ENCODE measurements at regions not wholly inside any gene's neighbourhood (a gene's known extent, or its start where the extent isn't known, plus 50 kb on each side); places are given as distances from the start of the nearest gene placed in this dataset.

DNA sequence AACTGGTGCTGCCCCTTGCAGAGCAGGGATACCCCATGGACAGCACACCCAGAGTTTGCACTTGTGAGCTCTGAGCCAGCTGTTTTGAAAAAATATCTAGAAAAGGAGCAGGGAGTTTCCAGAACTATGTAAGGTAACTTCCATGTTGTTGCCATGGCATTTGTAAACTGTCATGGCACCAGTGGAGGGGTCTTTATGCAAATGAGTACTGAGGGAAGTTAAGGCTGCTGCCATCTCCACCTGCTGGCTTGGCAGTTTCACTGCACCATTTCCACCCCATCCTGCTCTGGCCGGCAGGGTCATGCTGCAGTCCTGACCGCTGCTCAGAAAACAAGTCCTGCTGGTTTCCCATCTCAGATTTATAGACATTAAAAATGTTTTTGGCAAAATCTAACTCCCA, 52.3 kb upstream of the SNTG2 start:
- no peak for DNase-seq (ENCODE audit: low read depth)

- no peak for DNase-seq (ENCODE audit: low read depth)
Observed at GRCh38 chr2:897091-897490, 53.6 kb upstream of the SNTG2 start.

GRCh38 chr2:893311-893710, 57.3 kb upstream of the SNTG2 start:
- DNase-seq (ENCODE audit: low read depth): peak; percentile 79

GRCh38 chr2:892892-893291, 57.8 kb upstream of the SNTG2 start:
- no peak for DNase-seq (ENCODE audit: low read depth)

GRCh38 chr2:892401-892800, 58.2 kb upstream of the SNTG2 start:
- DNase-seq (ENCODE audit: low read depth): no peak

DNA sequence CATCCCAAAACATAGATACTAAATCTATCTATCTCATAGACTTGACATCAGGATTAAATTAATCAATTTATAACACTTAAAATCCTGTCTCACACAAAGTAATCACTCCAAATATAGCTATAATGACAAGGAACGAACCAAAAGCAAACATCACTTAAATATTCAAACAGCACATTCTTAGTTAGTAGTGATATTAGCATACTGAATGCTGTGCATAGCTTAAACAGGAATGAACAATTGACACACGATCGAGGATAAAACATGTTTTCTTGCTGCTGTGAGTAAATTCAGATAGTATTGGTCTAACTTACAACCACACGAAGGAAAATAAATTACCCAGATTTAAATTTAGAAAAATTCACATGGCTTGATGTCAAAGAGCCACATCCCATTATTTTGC, 58.9 kb upstream of the SNTG2 start:
- DNase-seq (ENCODE audit: low read depth): no peak

- no peak for DNase-seq (ENCODE audit: low read depth)
Observed at GRCh38 chr2:890791-891190, 59.9 kb upstream of the SNTG2 start.

DNA sequence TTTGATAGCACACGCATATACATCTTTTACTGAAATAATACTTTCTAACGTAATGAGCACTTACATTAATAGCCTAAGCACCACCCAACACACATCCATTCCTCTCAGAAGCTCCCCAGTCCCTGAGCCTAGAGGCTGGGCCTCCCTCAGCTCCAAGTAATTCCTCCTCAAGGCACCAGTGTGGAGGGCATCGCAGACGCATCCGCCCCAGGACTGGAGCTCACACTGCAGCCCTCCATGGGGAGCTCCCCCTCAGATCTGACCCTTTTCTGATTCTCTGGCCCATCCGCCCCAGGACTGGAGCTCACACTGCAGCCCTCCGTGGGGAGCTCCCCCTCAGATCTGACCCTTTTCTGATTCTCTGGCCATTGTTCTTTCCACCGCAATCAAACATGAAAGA, 60.4 kb upstream of the SNTG2 start:
- no peak for DNase-seq (ENCODE audit: low read depth)

DNA sequence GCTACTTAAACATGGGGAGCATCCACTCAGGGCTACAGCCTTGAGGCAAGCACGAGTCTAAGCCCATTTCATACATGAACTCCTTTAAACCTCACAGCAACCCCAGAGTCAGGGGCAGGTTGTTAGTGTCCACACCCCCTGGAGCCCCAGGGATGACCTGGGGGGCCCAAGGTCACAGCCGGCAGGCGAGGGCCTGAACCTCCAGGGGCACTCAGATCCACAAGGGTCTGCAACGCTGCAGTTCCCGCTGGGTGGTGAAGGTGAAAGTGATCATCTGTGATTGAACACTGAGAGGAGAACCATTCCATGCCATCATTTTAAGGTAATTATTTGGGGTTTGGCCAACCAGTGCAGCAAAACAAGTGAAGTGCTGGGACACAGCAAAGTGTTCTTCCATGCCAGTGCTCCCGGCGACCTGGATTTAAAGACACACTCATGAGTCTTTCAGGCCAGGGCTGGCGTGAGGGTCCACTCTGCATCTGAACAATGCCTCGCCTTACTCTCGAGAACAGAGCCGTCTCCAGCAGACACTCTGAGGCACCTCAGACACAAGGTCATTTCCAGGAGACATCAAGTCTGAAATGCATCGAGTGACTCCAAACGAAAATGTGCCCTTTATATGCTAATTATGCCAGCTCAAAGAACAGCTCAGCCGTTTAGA, 61.6 kb upstream of the SNTG2 start:
- no peak for DNase-seq (ENCODE audit: low read depth)

- DNase-seq (ENCODE audit: low read depth): peak; percentile 42
Observed at GRCh38 chr2:888211-888801, 62.3 kb upstream of the SNTG2 start.

DNA sequence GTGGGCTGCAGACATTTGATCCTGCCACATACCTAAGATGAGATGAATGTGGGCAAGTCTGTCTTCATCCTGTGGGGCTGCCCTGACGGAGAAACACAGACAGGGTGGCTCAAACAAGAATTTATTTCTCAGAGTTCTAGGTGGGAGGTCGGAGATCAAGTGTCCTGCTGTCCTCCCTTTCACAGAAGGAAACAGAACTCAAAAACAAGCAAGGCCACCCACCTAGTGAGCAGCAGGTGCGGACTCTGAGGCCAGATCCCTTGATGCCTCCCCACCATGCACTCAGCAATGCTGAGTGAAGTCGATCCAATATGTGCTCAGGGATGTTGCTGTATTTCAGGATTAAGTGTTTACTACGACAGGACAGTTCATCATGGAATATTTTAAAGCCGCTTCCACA, 63.0 kb upstream of the SNTG2 start:
- DNase-seq (ENCODE audit: low read depth): no peak

DNA sequence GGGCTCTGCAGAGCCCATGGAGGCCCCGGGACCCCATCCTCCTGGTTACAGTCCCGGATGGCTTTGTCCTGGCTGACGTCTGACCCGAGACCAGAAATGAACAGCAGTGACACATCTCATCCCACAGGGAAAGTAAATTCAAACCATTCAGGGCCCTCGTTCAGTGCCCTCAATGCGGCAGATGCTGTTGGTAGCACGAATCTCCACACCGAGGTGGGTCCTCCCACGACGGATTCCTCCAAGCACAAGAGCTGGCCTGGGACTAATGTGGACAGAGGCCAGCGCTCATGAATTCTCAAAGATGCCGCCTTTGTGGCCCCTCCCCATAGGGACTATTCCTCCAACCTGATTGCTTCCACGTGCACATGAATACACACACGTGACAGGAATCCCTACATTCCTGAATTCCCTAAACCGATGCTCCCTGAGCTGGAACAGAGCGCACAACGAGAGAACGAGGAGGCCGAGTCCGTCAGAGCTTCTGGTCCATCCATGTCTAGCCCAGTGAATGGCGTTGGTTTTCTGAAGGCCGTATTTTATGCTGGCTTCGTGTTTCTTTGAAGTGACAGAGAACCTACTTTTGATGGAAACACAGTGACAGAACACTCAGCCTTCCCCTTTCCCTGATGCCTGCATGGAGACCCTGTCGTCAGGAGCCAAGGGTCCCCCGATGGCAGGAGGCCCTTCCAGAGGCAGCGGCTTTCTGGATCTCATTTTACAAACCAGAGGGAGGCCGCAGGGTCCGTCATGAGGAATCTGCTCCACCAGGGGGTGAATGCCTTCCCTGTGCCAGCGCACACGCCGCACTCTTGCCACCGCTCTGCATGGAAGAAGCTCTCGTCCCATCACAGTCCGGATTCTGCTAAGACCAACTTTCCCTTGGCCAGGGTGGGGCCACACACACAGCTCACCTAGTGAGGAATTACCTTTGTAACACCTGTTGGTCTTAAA, 64.3 kb upstream of the SNTG2 start:
- no peak for DNase-seq (ENCODE audit: low read depth)

DNA sequence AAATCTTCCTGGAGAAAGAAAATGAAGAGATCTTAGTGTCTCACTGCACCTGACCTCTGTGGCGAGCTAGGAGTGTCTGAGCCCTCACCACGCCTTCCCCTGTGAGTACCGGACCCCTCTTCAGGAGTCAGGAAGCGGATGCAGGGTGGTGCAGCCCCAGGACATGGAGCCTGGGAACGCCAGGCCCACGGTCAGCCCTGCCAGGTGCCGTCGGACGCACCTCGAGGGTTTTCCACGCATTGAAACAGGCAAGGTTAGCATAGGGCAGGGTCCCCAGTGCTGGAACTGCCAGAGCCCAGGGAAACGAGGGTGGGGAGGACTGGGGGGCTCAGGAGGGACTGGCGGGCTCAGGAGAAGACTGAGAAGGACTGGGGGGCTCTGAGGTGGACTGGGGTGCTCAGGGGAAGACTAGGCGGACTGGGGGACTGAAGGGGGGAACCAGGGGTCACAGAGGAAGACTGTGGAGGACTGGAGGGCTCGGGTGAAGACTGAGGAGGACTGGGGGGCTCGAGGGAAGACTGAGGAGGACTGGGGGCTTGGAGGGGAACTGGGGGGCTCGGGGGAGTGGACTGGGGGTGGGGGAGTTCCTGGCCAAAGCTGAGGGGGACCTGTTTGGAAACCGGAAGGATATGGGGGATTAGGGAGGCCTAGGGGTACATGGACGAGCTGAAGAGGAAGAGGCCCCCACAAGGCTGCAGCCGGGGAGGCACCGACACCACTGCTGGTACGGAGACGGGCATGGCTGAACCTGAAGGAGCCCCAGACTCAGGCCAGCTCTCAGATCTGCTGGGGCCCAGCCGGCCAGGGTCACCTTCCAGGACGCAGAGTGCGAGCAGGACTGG, 65.2 kb upstream of the SNTG2 start:
- no peak for DNase-seq (ENCODE audit: low read depth)

DNA sequence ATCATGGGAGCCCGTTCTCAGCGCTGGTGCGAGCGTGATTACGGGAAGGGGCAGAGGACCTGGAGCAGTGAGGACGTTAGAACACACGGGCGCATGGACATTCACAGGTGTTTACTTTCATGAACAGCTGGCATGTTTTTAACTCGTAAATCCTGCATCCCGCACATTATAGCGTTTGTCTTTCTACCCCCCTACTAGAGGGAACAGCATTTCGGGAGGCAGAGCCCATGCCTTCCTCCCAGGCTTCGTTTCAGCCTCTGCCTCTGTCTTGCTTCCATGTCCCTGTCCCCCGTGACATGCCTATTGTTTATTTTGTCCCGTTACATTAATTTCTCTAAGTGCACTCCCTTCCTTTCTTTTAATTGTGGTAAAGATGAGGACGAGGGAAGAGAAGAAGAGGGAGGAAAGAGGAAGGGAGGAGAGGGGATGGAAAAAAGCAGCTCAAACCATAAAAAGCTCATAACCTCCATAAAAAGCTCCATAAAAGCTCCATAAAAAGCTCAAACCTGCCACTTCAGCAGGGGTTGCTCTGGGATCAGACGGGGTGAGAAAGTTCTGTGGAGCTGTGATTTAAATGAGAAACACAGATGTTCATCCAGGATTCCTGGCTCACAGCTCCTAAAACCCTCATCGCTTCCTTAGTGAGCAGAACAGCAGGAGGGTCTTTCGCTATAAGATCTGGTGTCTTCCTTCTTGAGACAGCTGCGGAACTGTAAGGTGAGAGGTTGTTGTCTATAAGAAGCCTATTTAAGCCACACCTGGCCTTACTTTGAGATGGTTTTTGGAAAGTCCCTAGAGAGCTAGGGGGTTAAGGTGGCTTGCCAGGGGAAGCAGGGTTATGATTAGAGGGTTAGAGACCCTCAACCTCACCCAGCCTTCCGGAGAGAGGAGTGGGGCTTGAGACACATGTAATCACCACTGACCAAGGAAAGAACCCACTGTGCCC, 66.6 kb upstream of the SNTG2 start:
- no peak for DNase-seq (ENCODE audit: low read depth)

GRCh38 chr2:883260-883802, 67.3 kb upstream of the SNTG2 start:
- DNase-seq (ENCODE audit: low read depth): no peak

DNA sequence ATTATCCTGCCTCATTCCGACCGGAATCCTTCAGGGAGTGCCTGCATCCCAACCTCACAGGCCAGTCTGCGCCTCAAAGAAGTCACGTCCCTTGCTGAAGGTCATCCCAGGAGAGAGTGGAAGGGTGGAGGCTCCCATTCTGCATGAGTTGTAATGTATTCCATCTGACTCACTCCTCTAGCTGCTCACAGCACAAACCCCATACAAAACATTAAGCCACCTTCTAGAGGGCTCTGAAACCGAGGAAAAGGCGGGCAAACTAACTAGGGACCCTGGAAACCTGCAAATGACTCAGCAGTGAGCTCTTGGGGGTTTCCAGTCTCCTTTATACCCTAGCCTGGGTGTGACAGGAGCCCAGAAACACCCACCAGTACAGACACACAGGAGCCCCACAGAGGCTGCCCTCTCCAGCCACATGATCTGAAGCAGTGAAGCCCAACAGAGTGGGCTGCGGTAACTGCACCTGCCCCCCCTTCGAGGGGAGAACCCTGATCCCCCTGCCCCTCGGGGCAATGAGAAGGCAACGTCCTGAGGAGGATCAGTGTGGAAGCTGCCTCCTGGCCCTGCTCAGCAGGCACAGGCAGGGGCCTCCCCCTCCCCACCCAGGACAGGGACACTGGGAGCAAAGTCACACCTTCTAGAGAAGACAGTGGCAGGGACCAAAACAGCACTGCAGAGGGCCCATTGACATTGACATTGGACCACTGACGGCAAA, 69.3 kb upstream of the SNTG2 start:
- DNase-seq (ENCODE audit: low read depth): peak; percentile 61

GRCh38 chr2:880201-880970, 70.3 kb upstream of the SNTG2 start:
- DNase-seq (ENCODE audit: low read depth): no peak

DNA sequence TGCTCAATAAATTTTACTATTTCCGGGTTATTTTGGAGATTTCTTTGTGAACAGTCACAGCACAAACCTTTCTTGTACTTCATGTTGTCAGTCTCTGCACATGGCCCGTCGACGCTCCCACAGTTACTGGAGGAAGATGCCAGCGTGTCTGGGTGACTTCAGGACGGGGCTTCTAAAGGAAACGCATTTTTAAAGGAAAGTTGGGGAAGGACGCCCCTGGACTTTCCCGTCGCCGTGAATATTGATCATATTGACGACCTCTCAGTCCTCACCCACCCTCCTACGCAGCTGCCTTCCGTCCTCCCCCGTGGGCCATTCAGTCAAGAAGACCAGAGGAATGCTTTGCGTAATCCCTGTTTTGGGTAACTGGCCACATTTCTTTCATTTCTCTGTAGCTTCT, 71.1 kb upstream of the SNTG2 start:
- no peak for DNase-seq (ENCODE audit: low read depth)
